NT2/D1 (cell line): ENCODE measurements at regions not wholly inside any gene's neighbourhood (a gene's known extent, or its start where the extent isn't known, plus 50 kb on each side); places are given as distances from the start of the nearest gene placed in this dataset.

Experiments
- SUZ12 ChIP-seq: IDR thresholded peaks from 2 replicates; pipeline ENCODE4 v1.6.1; 2011; ENCODE audit not compliant: insufficient read length, insufficient read depth; ENCODE audit errors: extremely low read depth
- YY1 ChIP-seq: IDR thresholded peaks from 2 replicates; pipeline ENCODE4 v1.6.1; 2011; ENCODE audit not compliant: insufficient read length, insufficient read depth
- ZNF274 ChIP-seq: IDR thresholded peaks from 2 replicates; pipeline ENCODE4 v1.6.1; 2011; ENCODE audit warnings: mild to moderate bottlenecking, low read depth, low read length

DNA sequence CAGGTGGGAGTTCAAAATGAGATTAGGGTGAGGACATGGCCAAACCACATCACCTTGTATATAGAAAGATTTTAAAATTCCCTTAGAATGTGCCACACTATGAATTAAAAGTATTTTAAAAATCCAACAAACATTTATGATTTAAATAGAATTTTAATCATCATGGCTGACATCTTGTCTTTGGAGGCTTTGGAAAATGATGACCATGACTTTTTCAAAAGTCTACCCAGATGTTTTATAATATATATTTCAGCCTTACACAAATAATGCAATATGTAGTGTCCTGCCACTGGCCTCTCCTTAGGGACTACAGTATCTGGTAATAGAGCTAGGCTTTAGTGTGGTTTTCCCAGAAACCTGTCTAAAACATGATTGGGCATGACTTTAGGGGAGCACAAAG is 1353.4 kb upstream of the GOT2 start:
- TF ChIP-seq ZNF274 = no peak
- no peak for TF ChIP-seq YY1
- TF ChIP-seq SUZ12 = no peak
